C4-2B (cell line): ENCODE measurements at regions not wholly inside any gene's neighbourhood (a gene's known extent, or its start where the extent isn't known, plus 50 kb on each side); places are given as distances from the start of the nearest gene placed in this dataset.

Source experiments
- H3K27ac ChIP-seq: fragments of 450-650 bp; 2 replicates; pipeline ENCODE4 v1.5.1; 2017
- CTCF ChIP-seq: fragments of 450-650 bp; conservative IDR thresholded peaks from 2 replicates; pipeline ENCODE4 v1.5.1; 2017; ENCODE audit warnings: mild to moderate bottlenecking
- ZFX ChIP-seq: fragments of 450-650 bp; IDR thresholded peaks from 2 replicates; pipeline ENCODE4 v1.6.1; 2017

DNA sequence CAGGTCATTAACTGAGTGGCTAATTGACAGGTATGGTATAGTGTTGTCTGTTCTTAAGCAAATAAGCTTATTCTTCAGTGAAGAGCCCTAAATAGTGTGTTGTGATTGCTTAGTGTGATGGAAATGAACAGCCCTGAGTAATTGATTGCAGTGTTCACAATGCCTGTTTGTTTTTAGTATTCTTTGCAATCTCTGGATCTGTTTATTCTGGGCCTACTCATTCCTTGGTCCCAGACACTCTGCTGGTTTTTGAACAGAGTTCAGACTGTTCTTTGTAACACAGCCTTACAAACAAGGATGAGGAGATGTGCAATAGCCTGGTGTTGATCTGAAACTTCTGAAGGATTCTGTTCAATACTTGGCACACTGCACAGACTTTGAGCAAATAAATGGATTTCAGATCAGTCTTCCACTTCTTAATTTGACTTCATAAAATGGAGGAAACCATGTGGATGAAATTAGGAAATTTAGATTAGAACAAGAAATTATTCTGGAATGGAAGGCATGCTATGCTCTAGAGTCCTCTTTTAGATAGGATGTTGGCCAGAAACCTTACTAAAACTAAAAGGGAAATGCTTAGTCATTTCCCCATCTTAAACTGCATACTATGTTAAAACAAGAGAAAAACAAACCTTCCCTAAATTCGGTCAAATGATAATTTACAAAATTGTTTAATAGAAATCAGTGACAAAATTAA is 444.2 kb upstream of the SEMA3D start:
- H3K27ac ChIP-seq: no peak overlapping the region
- TF ChIP-seq ZFX: no peak
- TF ChIP-seq CTCF: no peak

DNA sequence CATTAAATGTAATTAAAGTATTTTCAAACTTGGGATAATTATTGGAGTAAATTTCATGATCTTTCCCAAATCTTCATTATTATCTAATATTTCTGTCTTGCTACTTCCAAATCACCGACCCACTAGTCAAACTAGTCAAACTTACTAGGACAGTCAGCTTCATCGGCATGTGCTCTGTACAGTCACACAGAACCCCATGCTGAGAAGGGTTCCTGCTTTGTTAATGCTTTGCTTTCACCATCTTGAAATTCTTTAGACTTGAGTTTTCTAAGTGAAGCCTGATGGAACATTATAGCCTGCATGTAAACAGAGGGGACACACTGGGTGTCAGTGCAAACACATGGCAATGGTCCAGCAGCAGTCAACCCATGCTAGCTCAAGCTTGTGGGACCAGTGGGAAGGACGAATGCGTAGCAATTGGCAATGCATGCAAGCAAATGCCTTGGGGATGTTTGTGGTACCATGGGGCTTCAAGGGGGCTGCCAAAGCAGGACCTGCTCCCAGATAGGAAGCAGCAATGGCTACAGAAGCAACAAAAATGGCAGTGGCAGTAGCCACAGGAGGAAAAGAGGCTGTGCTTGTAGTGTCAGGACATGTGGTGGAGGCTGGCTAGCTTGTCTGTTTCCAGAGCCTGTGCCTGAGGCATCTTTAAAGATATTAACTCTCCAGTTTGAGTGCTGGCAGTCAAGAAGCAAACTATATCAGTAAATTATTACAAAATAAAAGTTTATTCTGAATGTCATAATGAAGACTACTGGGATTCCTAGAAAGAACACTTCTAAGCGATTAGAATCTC is 441.1 kb upstream of the SEMA3D start:
- TF ChIP-seq CTCF (no peak), ZFX (no peak)
- no peak overlapping the region for H3K27ac ChIP-seq

- no peak for TF ChIP-seq ZFX
- no peak for TF ChIP-seq CTCF
- no peak overlapping the region for H3K27ac ChIP-seq
Measured at GRCh38 chr7:85622059-85622458, 435.2 kb upstream of the SEMA3D start.

- no peak overlapping the region for H3K27ac ChIP-seq
- TF ChIP-seq ZFX (no peak), CTCF (no peak)
Measured at GRCh38 chr7:85620936-85621685, 434.3 kb upstream of the SEMA3D start.

DNA sequence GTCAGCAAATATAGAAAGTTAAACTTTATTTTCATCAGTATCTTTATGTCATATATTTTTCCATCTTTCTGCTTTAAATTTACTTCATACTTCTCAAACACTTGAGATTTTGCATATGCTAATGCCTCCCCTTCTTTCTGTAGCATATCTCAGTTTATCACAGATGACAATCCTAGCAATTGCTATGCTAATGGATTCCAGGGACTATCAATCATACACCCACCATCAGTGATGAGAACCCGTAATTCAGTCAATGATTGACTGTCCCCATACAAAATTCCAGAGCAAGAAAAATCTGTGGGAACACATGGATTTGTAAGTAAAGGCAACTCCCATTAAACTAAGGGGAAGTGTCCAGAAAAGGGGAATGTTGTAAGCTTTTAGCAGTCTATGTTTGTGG is 432.4 kb upstream of the SEMA3D start:
- no peak overlapping the region for H3K27ac ChIP-seq
- TF ChIP-seq ZFX (no peak), CTCF (no peak)

- H3K27ac ChIP-seq: no peak overlapping the region
- TF ChIP-seq ZFX (no peak), CTCF (no peak)
Measured at GRCh38 chr7:85614684-85615083, 427.8 kb upstream of the SEMA3D start.

DNA sequence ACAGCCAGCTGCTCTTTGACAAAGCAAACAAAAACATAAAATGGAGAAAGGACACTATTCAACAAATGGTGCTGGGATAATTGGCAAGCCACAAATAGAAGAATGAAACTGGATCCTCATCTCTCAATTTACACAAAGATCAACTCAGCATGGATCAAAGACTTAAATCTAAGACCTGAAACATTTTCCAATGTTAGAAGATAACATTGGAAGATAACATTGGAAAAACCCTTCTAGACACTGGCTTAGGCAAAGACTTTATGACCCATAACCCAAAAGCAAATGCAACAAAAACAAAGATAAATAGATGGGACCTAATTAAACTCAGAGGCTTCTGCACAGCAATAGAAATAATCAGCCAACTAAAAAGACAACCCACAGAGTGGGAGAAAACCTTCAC is 425.7 kb upstream of the SEMA3D start:
- TF ChIP-seq CTCF (no peak), ZFX (no peak)
- H3K27ac ChIP-seq: no peak overlapping the region
